Neuronal stem cell (in vitro differentiated cells): ENCODE measurements at regions not wholly inside any gene's neighbourhood (a gene's known extent, or its start where the extent isn't known, plus 50 kb on each side); places are given as distances from the start of the nearest gene placed in this dataset.

Experiments used
- DNase-seq: peaks from one replicate; pipeline ENCODE4 v3.0.0-alpha.2; 2013; ENCODE audit warnings: low spot score
- H2AFZ ChIP-seq: one replicate; pipeline ENCODE4 v1.6.1; 2013; ENCODE audit warnings: mild to moderate bottlenecking, low read length, inconsistent platforms
- H2AK5ac ChIP-seq: 2 replicates; pipeline ENCODE4 v1.6.1; 2013; ENCODE audit warnings: low read depth, mild to moderate bottlenecking, inconsistent platforms, low read length, moderate library complexity, mixed read lengths
- H2BK120ac ChIP-seq: 2 replicates; pipeline ENCODE4 v1.6.1; 2013; ENCODE audit warnings: low read depth, mild to moderate bottlenecking, inconsistent platforms, low read length, moderate library complexity, mixed read lengths
- H2BK12ac ChIP-seq: one replicate; pipeline ENCODE4 v1.6.1; 2013; ENCODE audit warnings: low read length, inconsistent platforms
- H2BK15ac ChIP-seq: 2 replicates; pipeline ENCODE4 v1.6.1; 2013; ENCODE audit warnings: mild to moderate bottlenecking, low read length, inconsistent platforms, mixed read lengths
- H2BK5ac ChIP-seq: one replicate; pipeline ENCODE4 v1.6.1; 2013; ENCODE audit warnings: inconsistent platforms, mild to moderate bottlenecking, low read length, moderate library complexity
- H3K14ac ChIP-seq: one replicate; pipeline ENCODE4 v1.6.1; 2013; ENCODE audit warnings: low read length, inconsistent platforms
- H3K18ac ChIP-seq: 2 replicates; pipeline ENCODE4 v1.6.1; 2013; ENCODE audit warnings: low read length, inconsistent platforms
- H3K23ac ChIP-seq: 2 replicates; pipeline ENCODE4 v1.6.1; 2013; ENCODE audit warnings: low read depth, mild to moderate bottlenecking, mixed read lengths, low read length, inconsistent platforms; ENCODE audit not compliant: poor library complexity
- H3K27ac ChIP-seq: replicated peaks from 3 replicates; pipeline ENCODE4 v1.5.1; 2013; ENCODE audit warnings: low read length, inconsistent platforms
- H3K27me3 ChIP-seq, 3 experiments: 2 replicates each; pipeline ENCODE4 v1.6.1; 2013; ENCODE audit warnings: low read length in 3 of 3, mild to moderate bottlenecking in 2 of 3, inconsistent platforms in 1 of 3, low read depth in 1 of 3, mixed read lengths in 1 of 3, moderate library complexity in 1 of 3; ENCODE audit not compliant: control insufficient read depth in 3 of 3, insufficient read depth in 3 of 3
- H3K36me3 ChIP-seq, 2 donors: replicated peaks in 1 of 2; 2 replicates each; pipeline ENCODE4 v1.6.1; 2013; ENCODE audit warnings: low read length in 2 of 2; ENCODE audit not compliant: control insufficient read depth in 2 of 2, insufficient read depth in 2 of 2
- H3K4ac ChIP-seq: 2 replicates; pipeline ENCODE4 v1.6.1; 2013; ENCODE audit warnings: inconsistent platforms, mild to moderate bottlenecking, low read length, moderate library complexity
- H3K4me1 ChIP-seq, 2 donors: 1 replicate in 1 of 2; 2 replicates in 1 of 2; pipeline ENCODE4 v1.6.1; 2013; ENCODE audit warnings: low read length in 2 of 2, low read depth in 1 of 2; ENCODE audit not compliant: control insufficient read depth in 2 of 2, insufficient read depth in 1 of 2
- H3K4me2 ChIP-seq: one replicate; pipeline ENCODE4 v1.6.1; 2013; ENCODE audit warnings: mild to moderate bottlenecking, low read length, inconsistent platforms; ENCODE audit not compliant: insufficient read depth, poor library complexity, severe bottlenecking
- H3K4me3 ChIP-seq, 2 donors: 2 replicates each; pipeline ENCODE4 v1.5.1; 2013; ENCODE audit warnings: low read length in 2 of 2, mild to moderate bottlenecking in 2 of 2, inconsistent platforms in 1 of 2, moderate library complexity in 1 of 2
- H3K79me1 ChIP-seq: one replicate; pipeline ENCODE4 v1.6.1; 2013; ENCODE audit warnings: low read depth, mild to moderate bottlenecking, inconsistent platforms, low read length, moderate library complexity
- H3K9ac ChIP-seq: one replicate; pipeline ENCODE4 v1.6.1; 2013; ENCODE audit warnings: mild to moderate bottlenecking, low read depth, low read length, inconsistent platforms; ENCODE audit not compliant: poor library complexity
- H3K9me3 ChIP-seq, 2 donors: replicated peaks in 1 of 2; 2 replicates each; pipeline versions ENCODE3 to v1.6.1; 2013; ENCODE audit warnings: low read length in 2 of 2, mild to moderate bottlenecking in 2 of 2, inconsistent platforms in 1 of 2, low read depth in 1 of 2, mixed read lengths in 1 of 2, moderate library complexity in 1 of 2; ENCODE audit not compliant: control insufficient read depth in 2 of 2, insufficient read depth in 1 of 2
- H4K8ac ChIP-seq: one replicate; pipeline ENCODE4 v1.6.1; 2013; ENCODE audit warnings: low read depth, mild to moderate bottlenecking, inconsistent platforms, low read length, moderate library complexity
- H4K91ac ChIP-seq: one replicate; pipeline ENCODE4 v1.6.1; 2013; ENCODE audit warnings: low read length, low read depth, mild to moderate bottlenecking, inconsistent platforms; ENCODE audit not compliant: poor library complexity
- WGBS, 2 donors: extraction: QIAGEN DNeasy Blood & Tissue Kit; methylation state at CpG; one replicate each; pipeline ENCODE4 v1.1.7; 2013; ENCODE audit warnings: missing lambda C conversion rate in 2 of 2, mixed read lengths in 1 of 2; ENCODE audit not compliant: insufficient read length in 2 of 2, insufficient replicate concordance in 1 of 2; ENCODE audit errors: extremely low coverage in 2 of 2; 5-methylcytosine and 5-hydroxymethylcytosine counted together

GRCh38 chr3:188978421-188979171 is 193.2 kb upstream of the TPRG1 start:
- Histone ChIP-seq H3K27me3 (no peaks in the 10 kb centered on the region), H3K79me1 (no peaks in the 10 kb centered on the region), H2BK120ac (no peak overlapping the region), H3K23ac (no peak overlapping the region), H2BK12ac (no peak overlapping the region), H2BK5ac (no peak overlapping the region), H2AK5ac (no peak overlapping the region), H3K4ac (no peak overlapping the region), H3K4me2 (no peak overlapping the region), H4K91ac (no peak overlapping the region), H2AFZ (no peak overlapping the region), H3K4me1 (peaks cover 0 to 7% of the 10 kb centered on the region in 2 donors), H3K4me3 (no peak overlapping the region), H3K36me3 (no peaks in the 10 kb centered on the region), H3K14ac (no peak overlapping the region), H4K8ac (no peak overlapping the region), H3K27ac (no peak overlapping the region), H2BK15ac (no peak overlapping the region), H3K18ac (no peak overlapping the region), H3K9ac (no peak overlapping the region), H3K9me3 (no peaks in the 10 kb centered on the region)
- WGBS, 2 donors, result no CpG with 5 or more reads among the region's 7 CpGs
- no peak for DNase-seq

- H3K9ac ChIP-seq, result no peak overlapping the region
- no peak overlapping the region for H4K91ac ChIP-seq
- H3K79me1 ChIP-seq, result no peaks in the 10 kb centered on the region
- no peak overlapping the region for H3K23ac ChIP-seq
- no peak overlapping the region for H3K14ac ChIP-seq
- H2BK15ac ChIP-seq, result no peak overlapping the region
- no peak overlapping the region for H3K27ac ChIP-seq
- no peak for DNase-seq
- H3K36me3 ChIP-seq, result no peaks in the 10 kb centered on the region
- H4K8ac ChIP-seq, result no peak overlapping the region
- H2BK12ac ChIP-seq, result no peak overlapping the region
- no CpG with 5 or more reads among the region's 7 CpGs for WGBS, 2 donors
- peaks cover 0 to 5% of the 10 kb centered on the region in 2 donors for H3K4me1 ChIP-seq
- no peak overlapping the region for H3K4me3 ChIP-seq
- H3K4me2 ChIP-seq, result no peak overlapping the region
- H3K27me3 ChIP-seq, result no peaks in the 10 kb centered on the region
- H2BK120ac ChIP-seq, result no peak overlapping the region
- H3K18ac ChIP-seq, result no peak overlapping the region
- no peaks in the 10 kb centered on the region for H3K9me3 ChIP-seq
- H2BK5ac ChIP-seq, result no peak overlapping the region
- no peak overlapping the region for H2AK5ac ChIP-seq
- no peak overlapping the region for H3K4ac ChIP-seq
- no peak overlapping the region for H2AFZ ChIP-seq
These were observed 192.5 kb upstream of the TPRG1 start for GRCh38 chr3:188979248-188979647.

DNA sequence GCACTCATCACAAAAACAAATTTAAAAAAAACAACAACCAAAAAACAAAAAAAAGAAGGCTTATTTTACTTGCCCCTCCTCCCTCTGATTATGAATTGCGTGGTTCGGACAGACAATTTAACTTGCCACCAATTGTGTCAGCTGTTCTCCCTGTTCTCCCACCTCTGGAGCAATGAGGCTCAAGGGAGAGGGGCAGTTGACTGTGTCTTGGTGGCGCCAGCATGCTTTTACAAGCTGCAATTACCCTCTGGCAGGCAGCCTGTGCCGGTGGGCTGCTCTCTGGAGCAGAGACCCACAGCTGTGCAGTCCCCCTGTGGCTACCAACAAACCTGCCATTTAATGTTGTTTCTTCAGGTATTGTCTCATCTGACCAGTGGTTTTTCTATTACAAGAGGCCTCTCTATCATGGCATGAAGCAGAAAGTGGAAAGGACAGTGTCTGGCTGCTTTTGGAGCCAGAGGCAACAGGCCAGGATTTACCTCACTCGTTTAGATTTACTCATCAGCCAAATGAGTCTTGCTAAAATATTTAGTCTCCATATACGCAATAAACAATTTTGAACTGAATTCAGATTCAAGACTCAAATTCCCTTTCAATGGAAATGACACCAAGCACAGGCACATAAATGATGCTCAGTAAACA is 192.0 kb upstream of the TPRG1 start:
- WGBS, 2 donors, result no CpG with 5 or more reads among the region's 6 CpGs

GRCh38 chr3:188993181-188993580 is 178.6 kb upstream of the TPRG1 start:
- DNase-seq, result no peak
- Histone ChIP-seq H3K79me1 (no peaks in the 10 kb centered on the region), H3K23ac (no peak overlapping the region), H3K9ac (no peak overlapping the region), H2AFZ (no peak overlapping the region), H2BK5ac (no peak overlapping the region), H3K18ac (no peak overlapping the region), H3K9me3 (no peaks in the 10 kb centered on the region), H2AK5ac (no peak overlapping the region), H3K27ac (no peak overlapping the region), H2BK120ac (no peak overlapping the region), H4K8ac (no peak overlapping the region), H3K4me3 (no peak overlapping the region), H3K27me3 (peaks cover 0 to 5% (median 0%) of the 10 kb centered on the region in 3 experiments), H3K4me1 (no peaks in the 10 kb centered on the region), H2BK15ac (no peak overlapping the region), H4K91ac (no peak overlapping the region), H3K4me2 (no peak overlapping the region), H2BK12ac (no peak overlapping the region), H3K14ac (no peak overlapping the region), H3K4ac (no peak overlapping the region), H3K36me3 (no peaks in the 10 kb centered on the region)
- no CpG with 5 or more reads among the region's 4 CpGs for WGBS, 2 donors

More for the DNA sequence above, 192.0 kb upstream of the TPRG1 start:
- Histone ChIP-seq H3K79me1 (no peaks in the 10 kb centered on the region), H3K18ac (no peak overlapping the region), H2AK5ac (no peak overlapping the region), H4K8ac (no peak overlapping the region), H3K27me3 (no peaks in the 10 kb centered on the region), H3K36me3 (no peaks in the 10 kb centered on the region), H3K4ac (no peak overlapping the region), H3K4me1 (peaks cover 0 to 4% of the 10 kb centered on the region in 2 donors), H3K27ac (no peak overlapping the region), H3K14ac (no peak overlapping the region), H2AFZ (no peak overlapping the region), H3K9ac (no peak overlapping the region), H3K9me3 (no peaks in the 10 kb centered on the region), H2BK120ac (no peak overlapping the region), H3K4me3 (no peak overlapping the region), H2BK15ac (no peak overlapping the region), H3K4me2 (no peak overlapping the region), H2BK5ac (no peak overlapping the region), H2BK12ac (no peak overlapping the region), H4K91ac (no peak overlapping the region), H3K23ac (no peak overlapping the region)
- no peak for DNase-seq
